GM20431 (cell line): ENCODE measurements at regions not wholly inside any gene's neighbourhood (a gene's known extent, or its start where the extent isn't known, plus 50 kb on each side); places are given as distances from the start of the nearest gene placed in this dataset.

ENCODE experiments used
- in situ Hi-C: fragments of 300-500 bp; cut with MseI, MboI; formaldehyde crosslinking; loops from one replicate; pipeline ENCODE4 v1.15.0; 2020; ENCODE audit warnings: low sequenced_read_pairs; ENCODE audit not compliant: unreplicated experiment

DNA sequence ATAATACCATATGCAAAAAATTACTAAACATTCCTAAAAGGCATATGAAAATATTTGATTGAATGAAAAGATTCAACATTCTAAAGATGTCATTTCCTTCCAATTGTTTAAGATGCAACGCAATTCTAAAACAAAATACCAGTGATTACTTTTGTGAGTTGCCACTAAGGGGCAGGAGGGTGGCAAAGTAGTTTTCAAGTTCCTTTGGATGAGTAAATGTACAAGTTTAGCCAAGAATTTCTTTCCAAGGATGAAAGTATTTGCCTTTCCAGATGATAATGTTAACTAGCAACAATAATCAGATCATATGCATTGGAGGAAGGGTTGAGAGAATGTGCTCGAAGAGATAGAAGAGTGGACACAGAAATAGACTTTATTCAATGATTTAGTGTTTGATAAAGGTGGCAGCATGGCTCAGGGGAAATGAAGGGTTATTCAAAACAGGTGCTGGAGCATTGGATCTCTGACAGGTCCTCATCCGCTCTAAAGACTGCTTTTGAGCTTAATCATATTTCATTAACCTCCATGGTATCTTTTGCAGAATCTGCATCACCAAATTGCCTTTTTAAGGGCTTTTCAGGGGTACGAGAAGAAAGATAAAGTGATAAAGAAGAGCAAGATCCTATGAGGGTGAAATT lies 678.5 kb upstream of the TBX3 start:
- in situ Hi-C loops = no loop called here

DNA sequence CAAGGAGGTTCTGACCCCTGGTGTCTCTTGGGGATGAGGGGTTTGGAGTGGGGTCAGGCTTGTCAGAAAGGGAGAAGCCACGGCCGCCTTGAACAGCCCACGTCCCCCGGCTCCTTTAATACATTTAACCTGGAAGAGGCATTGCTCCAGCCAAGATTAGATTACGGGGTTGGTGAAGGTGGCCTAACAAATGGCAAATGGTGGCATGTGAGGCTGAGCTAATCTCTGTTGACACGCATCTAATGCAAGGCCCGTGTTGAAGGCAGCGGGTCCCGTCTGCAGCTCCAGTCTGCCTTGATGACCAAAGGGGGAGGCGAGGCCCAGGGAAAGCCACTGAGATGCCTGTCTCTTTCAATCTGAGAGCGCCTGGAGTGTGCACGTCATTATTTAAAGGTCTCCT lies 673.7 kb upstream of the TBX3 start:
- in situ Hi-C loops = no loop called here

DNA sequence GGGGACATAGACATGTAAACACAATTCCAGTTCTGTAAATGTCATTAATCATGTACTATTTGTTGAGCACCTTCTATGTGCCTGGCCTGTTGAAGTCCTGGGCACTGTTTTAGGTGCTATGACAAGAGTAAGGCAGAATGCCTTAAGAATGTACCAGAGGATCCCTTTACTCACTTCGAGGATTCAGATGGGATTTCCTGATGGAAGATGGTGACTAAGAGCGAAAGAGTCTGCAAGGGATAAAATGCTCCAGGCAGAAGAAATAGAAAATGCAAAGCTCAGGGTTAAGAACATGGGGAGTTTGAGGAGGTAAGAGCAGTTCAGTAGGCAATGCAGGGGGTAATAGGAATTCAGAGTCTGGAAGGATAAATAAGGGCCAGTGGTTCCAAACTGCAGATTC lies 671.3 kb upstream of the TBX3 start:
- in situ Hi-C loops = no loop called here

DNA sequence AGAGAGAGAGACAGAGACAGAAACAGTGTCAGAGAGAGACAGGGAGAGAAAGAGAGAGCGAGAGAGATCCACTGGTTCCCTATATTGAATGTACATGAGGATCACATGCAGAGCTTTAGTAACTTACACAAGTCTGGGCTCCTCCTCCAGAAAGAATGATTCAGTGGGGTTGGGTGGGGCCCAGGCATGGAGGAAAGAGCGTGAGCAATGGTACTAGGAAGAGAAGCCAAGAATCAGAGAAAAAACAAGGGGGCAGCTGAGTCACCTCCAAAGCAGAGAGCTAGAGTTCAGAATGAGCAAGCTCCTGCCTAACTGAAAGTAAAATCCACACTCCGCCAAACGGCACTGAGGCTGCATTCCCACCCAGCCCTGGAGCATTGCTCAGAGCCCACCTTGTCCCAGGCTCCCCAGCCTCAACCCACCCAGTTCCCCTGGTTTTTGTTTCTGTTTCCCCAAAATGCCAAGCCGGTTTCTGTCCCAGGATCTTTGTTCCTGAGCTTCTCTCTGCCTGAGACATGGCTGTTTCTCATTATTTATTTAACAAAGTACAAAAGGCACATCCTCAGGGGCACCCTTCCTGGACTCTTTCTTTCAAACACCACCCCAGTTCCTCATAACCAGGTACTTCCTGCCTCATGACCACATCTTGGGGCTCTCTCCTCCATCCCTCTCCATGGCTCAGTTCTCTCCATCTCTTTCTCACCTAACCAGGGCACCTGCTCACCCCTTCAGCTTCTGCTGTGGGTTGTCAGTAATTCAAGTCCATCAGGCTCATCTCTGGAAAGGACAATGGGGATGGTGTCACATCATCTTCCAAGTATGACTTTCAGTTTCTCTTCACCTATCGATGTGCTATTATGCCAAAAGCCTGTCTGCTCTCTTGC lies 670.3 kb upstream of the TBX3 start:
- in situ Hi-C loops = no loop called here

DNA sequence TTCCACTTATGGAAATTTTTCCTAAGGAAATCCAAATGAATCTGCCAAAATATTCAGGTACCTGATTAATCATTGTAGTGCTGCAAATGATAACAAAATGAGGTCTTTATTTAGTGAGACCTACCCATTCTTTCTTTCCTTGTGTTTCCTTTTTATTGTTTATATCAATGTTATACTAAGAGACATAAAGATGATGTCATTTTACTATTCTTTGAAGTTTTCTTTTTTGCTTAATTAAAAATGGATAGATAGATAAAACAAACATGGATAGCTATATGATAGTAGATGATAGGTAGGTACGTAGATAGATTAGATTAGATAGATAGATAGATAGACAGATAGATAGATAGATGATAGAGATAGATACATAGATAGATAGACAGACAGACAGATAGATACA lies 669.5 kb upstream of the TBX3 start:
- in situ Hi-C loops = no loop called here

DNA sequence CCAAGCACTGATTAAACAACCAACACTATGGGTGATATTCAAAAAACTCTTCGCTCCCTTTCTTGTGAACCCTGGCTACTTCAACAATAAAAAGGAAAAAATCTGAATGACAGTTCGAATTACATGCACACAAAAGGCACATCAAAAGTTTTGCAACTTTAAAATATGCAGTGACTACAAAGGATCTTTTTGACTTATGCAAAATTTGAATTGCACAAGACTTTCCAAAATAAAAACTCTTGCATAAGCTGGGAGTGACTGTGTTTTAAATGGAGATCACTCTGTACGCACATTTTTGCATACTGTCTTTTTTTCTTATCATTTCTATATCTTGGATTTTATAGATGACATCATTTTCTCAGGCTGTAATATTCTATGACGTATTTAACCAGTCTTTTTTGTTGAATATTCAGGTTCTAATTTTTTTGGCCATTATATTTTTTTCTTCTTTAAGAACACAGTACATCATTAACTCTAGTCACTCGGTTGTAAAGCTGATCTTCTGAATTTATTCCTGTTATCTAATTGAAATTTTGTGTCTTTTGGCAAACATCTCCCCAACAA lies 667.6 kb upstream of the TBX3 start:
- in situ Hi-C loops = no loop called here

DNA sequence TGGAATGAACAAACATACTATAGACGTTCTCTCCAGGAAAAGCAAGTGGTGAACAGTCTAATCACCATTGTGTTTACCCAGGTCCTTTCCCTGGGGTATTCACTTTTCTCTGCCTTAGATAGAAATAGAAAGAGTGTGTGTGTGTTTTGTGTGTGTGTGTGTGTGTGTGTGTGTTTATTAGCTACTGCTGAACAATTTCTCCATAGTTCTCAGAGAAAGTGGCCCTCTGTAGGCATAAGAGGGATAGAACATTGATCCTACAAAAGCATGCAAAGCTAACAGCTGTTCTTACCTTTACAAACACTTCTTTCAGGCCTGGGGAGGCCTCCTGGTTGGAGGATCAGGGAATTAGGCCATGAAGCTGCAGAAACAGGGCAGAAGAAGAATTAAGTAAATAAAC lies 665.7 kb upstream of the TBX3 start:
- in situ Hi-C loops = no loop called here

DNA sequence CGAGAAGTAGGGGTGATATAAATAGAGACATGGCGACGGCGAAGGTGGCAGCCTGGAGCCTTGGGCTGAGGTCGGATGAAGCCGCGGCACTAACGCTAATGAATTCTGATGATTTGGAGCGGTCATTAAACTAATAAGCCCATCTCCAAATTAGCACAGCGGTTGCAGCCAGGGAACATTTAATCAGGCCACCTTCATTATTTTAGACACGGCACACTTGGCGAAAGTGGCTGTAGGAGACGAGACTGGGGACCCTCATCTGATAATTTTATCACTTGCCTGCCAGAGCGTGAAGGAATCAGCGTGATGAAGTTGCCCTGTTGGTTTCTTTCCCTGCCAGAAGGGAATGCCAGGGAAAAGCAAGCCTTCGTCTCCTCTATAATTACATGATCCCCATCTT lies 664.3 kb upstream of the TBX3 start:
- in situ Hi-C loops = no loop called here

DNA sequence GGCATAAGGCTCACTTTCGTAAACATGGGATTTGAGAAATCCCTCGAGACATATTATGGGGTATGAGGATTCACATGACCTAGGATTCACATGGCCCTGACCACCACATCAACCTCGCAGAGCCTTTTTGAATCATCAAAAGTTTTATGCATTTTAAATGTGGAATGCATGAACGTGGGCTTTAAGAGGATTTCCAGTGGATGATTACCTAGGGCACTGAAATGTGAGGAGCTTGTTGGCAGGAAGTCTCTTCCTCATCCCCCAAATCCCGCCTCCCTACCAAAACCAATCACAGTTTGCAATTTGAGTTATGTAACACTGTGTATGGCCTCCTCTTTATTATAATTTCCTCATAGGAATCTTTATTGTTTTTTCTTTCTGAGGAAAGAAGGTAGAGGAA lies 659.6 kb upstream of the TBX3 start:
- in situ Hi-C loops = no loop called here

DNA sequence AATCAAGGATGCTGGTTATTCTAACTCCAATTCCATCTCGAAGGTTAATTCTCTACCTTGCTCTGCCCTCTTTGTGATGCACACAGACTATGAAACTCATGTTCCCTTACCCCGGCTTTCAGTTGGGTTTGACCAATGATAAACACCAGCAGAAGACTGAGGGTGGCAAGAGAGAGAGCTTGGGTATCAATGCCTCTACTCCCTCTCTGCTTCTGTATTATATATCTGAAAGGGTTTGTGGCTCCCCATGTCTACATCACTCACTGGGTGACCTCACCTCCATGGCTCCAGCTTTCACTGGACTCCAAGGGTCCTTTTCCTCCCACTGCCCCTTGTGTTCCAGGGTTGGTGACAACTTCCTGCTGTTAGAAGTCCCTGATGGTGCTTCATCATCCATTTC lies 659.0 kb upstream of the TBX3 start:
- in situ Hi-C loops = no loop called here

DNA sequence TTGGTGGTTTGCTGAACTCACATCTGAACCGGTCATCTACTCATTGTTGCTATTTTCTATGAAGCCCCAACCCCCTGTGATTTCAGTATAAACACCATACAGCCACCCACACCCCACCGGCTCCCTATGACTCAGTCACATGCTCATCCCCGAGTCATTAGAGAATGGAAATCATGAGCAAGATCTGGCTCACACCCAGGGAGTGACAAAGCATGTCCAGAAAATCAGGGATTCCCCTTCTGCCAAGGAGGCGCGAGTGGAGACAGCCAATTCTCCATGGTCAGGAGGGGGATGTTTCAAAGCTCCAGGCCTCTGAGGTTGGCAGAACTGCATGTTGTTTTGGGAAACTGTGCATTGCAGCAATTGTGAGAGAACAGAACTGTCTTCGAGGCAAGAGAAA lies 657.5 kb upstream of the TBX3 start:
- in situ Hi-C loops = no loop called here

DNA sequence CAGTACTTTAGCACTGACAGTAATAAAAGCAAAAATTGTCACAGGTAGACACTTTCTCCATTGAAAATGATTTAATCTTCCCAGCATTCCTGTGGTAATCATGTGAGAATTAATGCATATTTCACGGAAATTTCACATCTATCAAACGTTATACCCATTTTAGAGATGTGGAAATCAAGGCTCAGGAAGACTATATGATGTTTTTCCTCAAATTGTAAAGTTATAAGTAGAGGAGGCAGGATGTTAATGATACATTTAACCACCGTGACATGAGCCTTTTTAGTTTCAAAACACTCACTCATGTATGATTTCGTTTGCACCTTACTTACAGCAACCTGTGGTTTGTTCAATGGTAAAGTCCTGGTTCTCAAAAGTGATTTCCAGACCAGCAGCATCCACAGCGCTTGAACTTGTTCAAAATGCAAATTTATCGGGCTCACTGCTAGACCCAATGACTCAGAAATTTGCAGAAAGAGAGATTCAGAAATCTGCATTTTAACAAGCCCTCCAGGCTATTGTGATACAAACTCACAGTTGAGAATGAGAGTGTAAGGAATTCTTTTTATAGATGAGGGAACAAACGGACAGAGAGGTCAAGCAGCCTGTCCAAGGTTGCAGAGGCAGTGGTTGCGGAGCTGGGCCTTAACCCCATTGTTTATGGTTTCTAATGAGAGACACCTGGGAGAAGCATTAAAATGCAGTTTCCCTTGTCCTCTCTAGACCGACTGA lies 654.8 kb upstream of the TBX3 start:
- in situ Hi-C loops = no loop called here

DNA sequence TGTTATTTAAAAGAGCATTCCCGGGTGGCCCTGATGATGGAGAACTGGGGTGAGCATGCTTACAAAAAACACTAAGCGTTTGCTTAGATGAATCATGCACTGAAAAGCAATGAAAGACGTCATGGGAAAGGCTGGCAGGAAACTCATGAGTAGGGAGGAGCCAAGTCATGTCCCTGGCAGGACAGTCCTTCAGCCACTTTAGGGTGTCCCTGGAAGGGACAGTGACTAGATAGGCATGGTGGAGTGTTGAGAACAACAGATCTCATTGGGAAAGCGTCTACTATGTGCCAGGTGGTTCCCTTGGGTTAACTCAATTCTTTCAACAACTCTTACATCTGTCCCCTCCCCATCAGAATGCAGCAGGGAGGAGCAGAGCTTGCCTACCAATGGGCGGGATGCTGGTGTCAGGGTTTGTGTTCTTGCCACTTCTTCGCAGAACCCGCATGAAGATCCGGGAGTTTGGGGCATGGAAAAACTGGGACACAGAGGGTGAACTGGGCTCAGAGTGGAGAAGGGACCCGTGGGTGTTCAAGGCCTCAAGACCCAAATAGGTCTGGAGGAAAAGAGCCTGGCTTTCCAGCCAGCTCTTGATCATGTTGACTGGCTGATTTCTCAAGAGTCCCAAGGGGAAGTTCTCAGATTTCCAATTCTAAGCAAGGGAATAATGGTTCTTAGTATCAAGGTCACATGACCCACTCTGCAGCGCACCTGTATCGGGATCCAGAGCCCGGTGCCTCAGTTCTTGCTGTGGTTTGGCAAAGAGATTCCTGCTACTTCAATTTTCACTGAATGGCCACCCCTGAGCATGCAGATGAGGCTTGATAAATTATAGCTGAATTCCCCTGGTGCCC lies 653.9 kb upstream of the TBX3 start:
- in situ Hi-C loops = no loop called here

DNA sequence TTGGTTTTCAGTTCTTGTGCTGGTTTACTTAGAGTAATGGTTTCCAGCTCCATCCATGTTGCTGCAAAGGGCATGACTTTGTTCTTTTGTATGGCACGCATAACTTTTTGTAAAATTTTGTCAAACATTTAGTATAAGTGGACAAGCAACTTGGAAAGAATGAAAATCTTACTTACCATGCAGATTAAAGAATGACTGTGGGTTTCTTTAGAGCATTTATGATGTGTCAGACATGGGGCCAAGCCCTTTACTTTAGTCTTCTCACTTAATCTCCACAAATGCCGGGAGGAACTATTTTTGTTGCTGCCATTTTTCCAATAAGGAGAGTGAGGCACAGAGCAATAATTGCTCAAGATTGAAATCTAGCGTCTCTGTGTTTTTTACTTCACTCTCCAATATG lies 652.5 kb upstream of the TBX3 start:
- in situ Hi-C loops = no loop called here

DNA sequence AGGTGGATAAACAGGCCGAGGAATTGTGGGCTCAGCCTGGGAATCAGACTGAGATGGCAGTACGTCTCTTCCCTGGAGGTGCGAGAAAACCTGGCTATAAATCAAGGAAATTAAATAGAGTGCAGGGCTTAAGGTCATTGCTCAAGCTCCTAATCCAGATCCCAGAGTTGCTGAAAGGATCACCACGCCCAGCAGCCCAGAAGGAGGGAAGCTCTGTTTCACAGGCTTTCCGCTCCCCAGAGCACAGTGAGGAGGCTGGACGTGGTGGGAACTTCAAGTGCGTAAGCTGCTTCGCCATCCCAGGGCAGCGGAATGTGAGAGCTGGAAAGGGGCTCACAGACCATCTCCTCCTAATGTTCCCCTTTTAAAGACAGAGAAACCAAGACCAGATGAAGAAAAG lies 651.6 kb upstream of the TBX3 start:
- in situ Hi-C loops = no loop called here

DNA sequence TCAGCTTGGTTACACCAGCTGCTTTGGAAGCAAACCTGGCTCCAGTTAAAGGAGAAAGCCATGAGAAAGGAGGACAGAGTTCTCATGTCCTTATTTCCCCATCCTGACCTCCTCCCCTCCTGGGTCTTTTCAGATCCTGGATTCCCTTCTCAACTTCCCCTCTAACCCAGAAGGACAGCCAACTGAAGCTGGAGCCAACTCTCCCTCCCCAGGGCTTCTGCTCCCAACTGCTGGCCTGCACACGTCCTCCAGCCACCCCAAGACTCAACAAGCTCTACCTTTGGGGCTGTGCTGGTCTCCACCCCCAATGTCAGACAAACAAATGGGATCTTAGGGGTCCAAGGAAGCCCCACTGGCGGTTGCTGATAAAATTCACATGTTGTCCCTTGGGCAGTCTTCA lies 651.1 kb upstream of the TBX3 start:
- in situ Hi-C loops = no loop called here

DNA sequence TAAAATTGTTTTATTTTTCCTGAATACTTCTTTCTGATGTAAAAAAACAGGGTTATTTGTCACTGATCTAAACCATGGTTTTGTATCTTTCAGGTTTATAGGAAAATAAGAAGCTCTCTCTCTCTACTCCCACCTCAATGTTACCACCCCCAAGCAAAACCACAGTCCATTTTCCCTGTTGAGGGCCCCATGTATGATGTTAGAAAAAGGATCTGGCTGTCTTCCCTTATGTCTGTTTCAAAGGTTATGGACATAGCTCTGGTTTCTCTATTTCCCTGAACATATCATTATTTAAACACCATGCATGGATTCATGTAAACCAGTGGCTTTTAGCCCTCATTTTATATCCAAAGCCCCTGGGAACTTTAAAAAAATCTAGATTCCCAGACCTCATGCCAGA lies 649.0 kb upstream of the TBX3 start:
- in situ Hi-C loops = no loop called here

DNA sequence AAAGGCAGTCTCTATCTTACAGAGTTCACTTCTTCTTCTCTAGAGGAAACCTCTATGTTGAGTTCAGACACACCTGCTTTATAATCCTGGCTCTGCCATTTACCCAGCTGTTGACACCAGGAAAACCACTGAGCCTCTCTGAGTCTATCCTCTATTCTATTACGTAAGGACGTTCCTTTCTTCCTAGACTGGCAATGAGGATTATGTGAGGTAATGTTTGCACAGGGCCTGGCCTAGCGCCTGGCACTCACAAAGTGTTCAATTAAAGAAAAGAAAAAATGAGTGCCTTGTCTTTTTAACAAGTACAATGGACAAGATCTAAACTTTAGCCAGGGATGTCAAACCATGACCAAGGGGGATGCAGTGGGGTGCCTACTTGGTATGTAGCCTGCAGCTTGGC lies 641.9 kb upstream of the TBX3 start:
- in situ Hi-C loops = no loop called here

DNA sequence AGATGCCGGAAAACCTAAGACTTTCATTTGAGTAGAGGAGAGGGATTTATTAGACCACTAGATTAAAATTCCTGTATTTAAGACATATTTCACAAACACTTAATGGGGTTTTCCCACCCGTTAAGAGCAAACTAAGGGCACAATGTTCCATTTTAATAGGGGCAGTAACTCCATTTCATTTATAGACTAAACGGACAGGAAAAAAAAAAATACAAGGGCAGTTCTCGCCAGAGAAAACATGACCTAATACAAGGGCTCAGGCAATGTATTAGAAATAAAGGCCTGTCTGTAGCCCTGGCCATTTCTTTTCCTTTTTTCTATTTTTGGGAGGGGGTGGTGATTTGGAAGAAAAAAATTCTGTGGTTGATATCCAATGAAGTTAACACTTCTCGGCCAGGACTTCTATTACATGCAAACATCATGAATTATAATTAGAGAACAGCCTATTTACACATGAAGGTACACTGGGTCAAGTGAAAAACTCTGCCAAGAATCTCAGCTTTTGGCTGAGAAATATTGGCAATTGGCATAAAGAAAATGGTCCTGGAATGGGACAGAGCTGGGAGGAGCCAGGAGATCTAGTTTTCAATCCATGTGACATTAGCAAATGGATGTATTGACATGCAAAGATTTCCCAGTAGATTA lies 641.1 kb upstream of the TBX3 start:
- in situ Hi-C loops = no loop called here
